Gastrocnemius medialis (tissue), 4 donors: ENCODE measurements at regions not wholly inside any gene's neighbourhood (a gene's known extent, or its start where the extent isn't known, plus 50 kb on each side); places are given as distances from the start of the nearest gene placed in this dataset.

Experiments used
- CTCF ChIP-seq, 5 experiments: fragments of 450-650 bp in 3 of 5; fragments of 200-600 bp in 2 of 5; sonication (generic) in 2 of 5; IDR thresholded peaks in 4 of 5; conservative IDR thresholded peaks in 1 of 5; 1 replicate in 4 of 5; 2 replicates in 1 of 5; pipeline ENCODE4 v1.5.1; 2016 to 2019; ENCODE audit warnings: antibody characterized with exemption in 5 of 5, mild to moderate bottlenecking in 3 of 5, moderate library complexity in 3 of 5
- POLR2A ChIP-seq, 2 donors: fragments of 450-650 bp; IDR thresholded peaks; one replicate each; pipeline ENCODE4 v1.6.1; 2017; ENCODE audit warnings: antibody characterized with exemption in 2 of 2, mild to moderate bottlenecking in 2 of 2, moderate library complexity in 2 of 2

GRCh38 chr18:28363124-28363523 lies 186.2 kb upstream of the CDH2 start:
- TF ChIP-seq CTCF (IDR thresholded peaks at IDR 0.05 in 4 of 5, conservative IDR thresholded peaks at IDR 0.05 in 1 of 5) (no peak), POLR2A (IDR thresholded peaks at IDR 0.05) (no peak)
